Subcutaneous abdominal adipose tissue (tissue), 5 donors: ENCODE measurements at regions not wholly inside any gene's neighbourhood (a gene's known extent, or its start where the extent isn't known, plus 50 kb on each side); places are given as distances from the start of the nearest gene placed in this dataset.
"Not testable (repeated sequence)": the region's sequence is repeated elsewhere in the genome, so short reads cannot be mapped to it uniquely, and the experiment has no call there.

Experiments used
- H3K27ac ChIP-seq: one replicate; pipeline ENCODE4 v1.7.0; 2013; ENCODE audit warnings: low read depth, mild to moderate bottlenecking, inconsistent platforms, low read length, moderate library complexity
- H3K27me3 ChIP-seq, 5 donors: one replicate each; pipeline ENCODE4 v1.7.0; 2013; ENCODE audit warnings: low read length in 5 of 5, inconsistent platforms in 1 of 5; ENCODE audit not compliant: control insufficient read depth in 5 of 5, insufficient read depth in 4 of 5
- H3K36me3 ChIP-seq, 5 donors: one replicate each; pipeline ENCODE4 v1.7.0; 2013; ENCODE audit warnings: low read length in 5 of 5; ENCODE audit not compliant: control insufficient read depth in 5 of 5, insufficient read depth in 5 of 5
- H3K4me1 ChIP-seq, 5 donors: one replicate each; pipeline ENCODE4 v1.7.0; 2013; ENCODE audit warnings: low read length in 5 of 5, mild to moderate bottlenecking in 3 of 5, moderate library complexity in 1 of 5; ENCODE audit not compliant: control insufficient read depth in 5 of 5, insufficient read depth in 5 of 5
- H3K4me3 ChIP-seq, 5 donors: one replicate each; pipeline ENCODE4 v1.7.0; 2013; ENCODE audit warnings: low read length in 5 of 5, low read depth in 1 of 5
- H3K9ac ChIP-seq, 5 donors: one replicate each; pipeline ENCODE4 v1.7.0; 2013; ENCODE audit warnings: low read length in 5 of 5, mild to moderate bottlenecking in 4 of 5, moderate library complexity in 3 of 5
- H3K9me3 ChIP-seq, 5 donors: one replicate each; pipeline ENCODE4 v1.7.0; 2013; ENCODE audit warnings: low read length in 5 of 5; ENCODE audit not compliant: control insufficient read depth in 5 of 5
- donor health status: healthy.
- donor health status: healthy.
- donor health status: healthy.
- donor health status: healthy.
- donor health status: healthy.

DNA sequence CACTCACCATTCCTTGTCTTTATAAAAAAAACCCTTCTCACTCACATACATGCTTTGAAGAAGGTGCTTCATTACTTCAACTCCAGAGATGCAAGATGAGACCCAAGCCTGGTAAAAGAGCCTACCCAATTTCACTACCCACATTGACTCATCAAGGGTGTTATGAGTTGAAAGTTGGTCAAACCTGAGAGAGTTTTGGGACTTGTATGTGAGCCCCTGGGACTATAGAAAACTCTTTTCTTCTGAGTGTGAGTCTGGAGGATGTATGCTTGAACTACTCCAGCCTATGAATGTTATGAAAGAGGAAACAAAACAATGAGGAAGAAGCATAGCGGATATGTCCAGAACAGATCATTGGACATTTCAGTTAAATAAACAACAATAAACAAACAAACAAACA, 106.5 kb upstream of the SATB1 start:
- H3K36me3 ChIP-seq: no peaks in the 10 kb centered on the region

DNA sequence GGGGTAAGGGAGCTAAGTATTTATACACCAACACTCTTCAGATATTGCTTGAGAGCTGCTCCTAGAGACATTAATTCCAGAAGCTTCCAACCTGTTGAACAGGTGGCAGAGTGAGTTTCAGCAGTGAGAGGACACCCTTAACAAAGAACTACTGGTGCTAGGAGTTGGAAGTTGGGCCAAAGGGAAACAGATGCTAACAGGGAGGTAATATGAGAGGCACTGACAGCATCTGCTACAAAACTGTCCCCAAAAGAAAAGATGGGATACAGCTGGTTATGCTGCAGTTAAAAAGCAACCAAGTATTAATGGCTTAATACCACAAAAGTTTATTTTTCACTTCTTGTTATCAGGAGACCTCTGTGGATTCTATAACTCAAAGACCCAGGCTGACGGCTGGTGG, 104.5 kb upstream of the SATB1 start:
- Histone ChIP-seq H3K27me3 (no peaks in the 10 kb centered on the region), H3K27ac (no peak overlapping the region), H3K4me1 (no peaks in the 10 kb centered on the region), H3K9me3 (peaks cover 0 to 10% (median 2%) of the 10 kb centered on the region in 5 donors), H3K36me3 (no peaks in the 10 kb centered on the region), H3K9ac (no peak overlapping the region), H3K4me3 (no peak overlapping the region)

More for the DNA sequence above, 106.5 kb upstream of the SATB1 start:
- no peak overlapping the region for H3K9ac ChIP-seq
- H3K27me3 ChIP-seq: no peaks in the 10 kb centered on the region
- H3K27ac ChIP-seq: no peak overlapping the region
- no peak overlapping the region for H3K4me3 ChIP-seq
- no peaks in the 10 kb centered on the region for H3K4me1 ChIP-seq
- H3K9me3 ChIP-seq: no peaks in the 10 kb centered on the region

- Histone ChIP-seq H3K4me3 (no peak overlapping the region), H3K9me3 (peaks cover 0 to 10% (median 2%) of the 10 kb centered on the region in 5 donors), H3K36me3 (no peaks in the 10 kb centered on the region), H3K4me1 (no peaks in the 10 kb centered on the region), H3K9ac (no peak overlapping the region), H3K27ac (no peak overlapping the region), H3K27me3 (no peaks in the 10 kb centered on the region)
Observed at GRCh38 chr3:18527691-18528090, 102.6 kb upstream of the SATB1 start.

DNA sequence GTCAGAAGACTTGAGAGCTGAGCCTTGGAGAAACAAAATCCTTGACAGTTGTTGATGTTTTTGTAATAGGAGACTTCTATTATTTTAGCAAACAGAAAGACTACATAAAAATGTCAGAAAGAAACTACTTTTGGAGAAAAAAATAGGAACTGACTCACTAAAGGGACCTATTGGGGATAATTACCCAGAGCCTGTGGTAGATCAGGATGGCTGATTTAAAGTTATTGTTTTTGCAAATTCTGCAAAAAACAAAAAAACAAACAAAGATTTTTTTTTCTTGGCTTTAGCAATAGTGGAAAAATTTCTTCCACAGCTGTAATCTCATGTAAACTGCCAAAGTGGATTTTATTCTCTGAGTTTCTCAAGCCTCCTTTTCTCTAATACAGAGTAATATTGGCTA, 101.5 kb upstream of the SATB1 start:
- peaks cover 0 to 10% (median 2%) of the 10 kb centered on the region in 5 donors for H3K9me3 ChIP-seq
- no peak overlapping the region for H3K27ac ChIP-seq

GRCh38 chr3:18516170-18516569, 91.0 kb upstream of the SATB1 start:
- not testable (repeated sequence) for H3K27me3 ChIP-seq, H3K27ac ChIP-seq, H3K4me3 ChIP-seq, H3K9ac ChIP-seq, H3K36me3 ChIP-seq, H3K4me1 ChIP-seq, H3K9me3 ChIP-seq

More for the DNA sequence above, 101.5 kb upstream of the SATB1 start:
- H3K9ac ChIP-seq: no peak overlapping the region
- H3K36me3 ChIP-seq: no peaks in the 10 kb centered on the region
- H3K4me1 ChIP-seq: no peaks in the 10 kb centered on the region
- no peak overlapping the region for H3K4me3 ChIP-seq
- no peaks in the 10 kb centered on the region for H3K27me3 ChIP-seq

DNA sequence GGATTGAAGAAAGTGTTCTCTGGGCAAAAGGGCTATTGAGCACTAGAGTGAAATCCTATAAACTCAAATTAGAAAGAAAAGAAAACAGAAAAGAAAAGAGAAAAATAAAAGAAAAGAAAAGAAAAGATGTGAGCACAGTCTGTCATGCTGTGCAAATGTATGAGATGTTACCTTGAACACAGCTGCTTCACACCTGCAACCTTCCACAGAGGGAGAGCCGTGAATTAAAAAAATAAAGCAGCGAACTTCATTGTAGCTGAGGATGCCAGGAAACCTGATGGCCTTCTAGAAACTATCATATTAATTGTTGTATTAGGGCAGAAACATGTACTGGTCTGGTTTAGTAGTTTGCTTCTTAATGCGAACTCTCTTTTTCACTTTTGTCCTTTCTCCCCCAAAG, 88.0 kb upstream of the SATB1 start:
- no peak overlapping the region for H3K27ac ChIP-seq
- H3K4me1 ChIP-seq: no peaks in the 10 kb centered on the region
- no peaks in the 10 kb centered on the region for H3K36me3 ChIP-seq
- H3K9me3 ChIP-seq: no peaks in the 10 kb centered on the region
- no peak overlapping the region for H3K9ac ChIP-seq
- no peaks in the 10 kb centered on the region for H3K27me3 ChIP-seq
- H3K4me3 ChIP-seq: no peak overlapping the region

GRCh38 chr3:18512007-18512406, 86.9 kb upstream of the SATB1 start:
- Histone ChIP-seq H3K9ac (no peak overlapping the region), H3K36me3 (no peaks in the 10 kb centered on the region), H3K9me3 (no peaks in the 10 kb centered on the region), H3K4me1 (no peaks in the 10 kb centered on the region), H3K27me3 (no peaks in the 10 kb centered on the region), H3K4me3 (no peak overlapping the region), H3K27ac (no peak overlapping the region)

DNA sequence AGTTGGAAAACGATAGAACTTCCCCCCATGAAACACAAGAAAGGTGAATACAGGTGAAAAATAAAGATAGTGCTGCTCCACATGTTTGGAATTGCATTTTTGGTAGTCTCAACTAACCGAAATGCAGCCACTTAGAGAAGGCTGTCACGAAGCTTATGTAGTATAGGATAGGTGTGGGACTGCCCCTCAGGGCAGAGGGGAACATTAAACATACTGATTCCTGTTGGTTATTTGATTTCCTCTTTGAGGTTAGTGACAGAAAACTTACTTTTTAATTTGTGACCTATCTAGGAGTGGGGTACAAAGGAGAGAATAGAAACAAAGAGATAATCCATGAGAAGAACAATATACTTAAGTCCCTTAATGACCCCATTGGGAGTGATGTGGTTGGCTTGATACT, 85.8 kb upstream of the SATB1 start:
- no peak overlapping the region for H3K4me3 ChIP-seq
- H3K4me1 ChIP-seq: no peaks in the 10 kb centered on the region
- H3K27ac ChIP-seq: no peak overlapping the region
- no peak overlapping the region for H3K9ac ChIP-seq
- no peaks in the 10 kb centered on the region for H3K36me3 ChIP-seq
- H3K27me3 ChIP-seq: no peaks in the 10 kb centered on the region
- no peaks in the 10 kb centered on the region for H3K9me3 ChIP-seq

DNA sequence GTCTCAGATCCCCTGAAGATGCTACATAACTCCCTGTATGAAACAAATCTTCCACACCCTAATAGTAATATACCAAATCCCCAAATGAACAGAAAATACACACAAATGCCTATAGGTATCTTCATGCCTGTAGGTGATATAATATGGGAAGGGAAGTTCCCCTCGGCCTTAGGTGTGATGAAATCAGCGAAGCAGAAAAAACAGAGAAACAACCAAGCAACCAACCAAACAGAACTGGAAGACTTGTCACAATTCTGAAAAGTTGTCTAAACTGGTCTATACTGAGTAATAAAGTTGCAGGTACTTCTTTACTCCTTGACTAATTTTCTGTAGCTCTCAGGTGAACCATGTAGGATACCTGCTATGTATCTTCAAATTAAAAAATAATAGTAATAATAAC, 82.2 kb upstream of the SATB1 start:
- Histone ChIP-seq H3K27ac (no peak overlapping the region), H3K4me1 (no peaks in the 10 kb centered on the region)

GRCh38 chr3:18505056-18505455, 79.9 kb upstream of the SATB1 start:
- Histone ChIP-seq H3K27me3 (no peaks in the 10 kb centered on the region), H3K9me3 (peaks cover 0 to 3% (median 0%) of the 10 kb centered on the region in 5 donors), H3K27ac (no peak overlapping the region), H3K36me3 (no peaks in the 10 kb centered on the region), H3K4me1 (no peaks in the 10 kb centered on the region), H3K4me3 (no peak overlapping the region), H3K9ac (no peak overlapping the region)

More for the DNA sequence above, 82.2 kb upstream of the SATB1 start:
- no peak overlapping the region for H3K9ac ChIP-seq
- H3K27me3 ChIP-seq: no peaks in the 10 kb centered on the region
- no peaks in the 10 kb centered on the region for H3K9me3 ChIP-seq
- no peak overlapping the region for H3K4me3 ChIP-seq
- no peaks in the 10 kb centered on the region for H3K36me3 ChIP-seq
